DOHH2 (cell line): ENCODE measurements at regions not wholly inside any gene's neighbourhood (a gene's known extent, or its start where the extent isn't known, plus 50 kb on each side); places are given as distances from the start of the nearest gene placed in this dataset.

Source experiments
- CTCF ChIP-seq: fragments of 200-600 bp; sonication (generic); IDR thresholded peaks from one replicate; pipeline ENCODE4 v1.5.1; 2014; ENCODE audit warnings: antibody characterized with exemption, mild to moderate bottlenecking, low read depth, low read length; ENCODE audit not compliant: poor library complexity, severe bottlenecking
- EZH2phosphoT487 ChIP-seq: fragments of 200-600 bp; sonication (generic); IDR thresholded peaks from 2 replicates; pipeline ENCODE4 v1.6.1; 2017; ENCODE audit warnings: borderline replicate concordance, mild to moderate bottlenecking, antibody characterized with exemption, low read length, moderate library complexity, mixed read lengths

DNA sequence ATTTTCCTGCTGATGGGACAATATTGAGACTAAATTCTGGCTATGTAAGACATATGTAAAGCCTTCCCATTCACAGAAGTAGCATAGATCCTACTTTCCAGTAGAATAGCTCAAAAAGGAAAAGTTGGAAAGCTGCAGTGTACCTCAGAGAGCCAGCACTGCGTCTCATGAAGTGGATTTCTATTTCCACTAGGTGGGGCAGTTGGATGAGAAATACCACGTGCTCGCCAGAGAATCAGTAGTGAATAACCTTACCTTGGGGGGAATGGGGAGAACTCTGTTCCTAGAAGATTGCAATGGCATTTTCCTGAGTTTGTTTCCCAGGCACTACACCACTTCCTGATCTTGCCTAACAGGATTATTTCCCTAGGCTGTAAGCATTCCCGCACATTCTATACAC lies 907.1 kb downstream of the FSTL5 start:
- TF ChIP-seq CTCF, result peak; percentile 33
- TF ChIP-seq EZH2phosphoT487, result no peak
